Activated CD4-positive, alpha-beta T cell treated with anti-CD3 and anti-CD28 coated beads, Interleukin-2, amount 50 U/mL, for 24 hours (primary cell): ENCODE measurements at regions not wholly inside any gene's neighbourhood (a gene's known extent, or its start where the extent isn't known, plus 50 kb on each side); places are given as distances from the start of the nearest gene placed in this dataset.
"Not testable (repeated sequence)": the region's sequence is repeated elsewhere in the genome, so short reads cannot be mapped to it uniquely, and the experiment has no call there.

Experiments used
- DNase-seq, 2 donors: peaks; one replicate each; pipeline ENCODE4 v3.0.0-alpha.2; 2020; ENCODE audit warnings: low read depth in 1 of 2, low spot score in 1 of 2

DNA sequence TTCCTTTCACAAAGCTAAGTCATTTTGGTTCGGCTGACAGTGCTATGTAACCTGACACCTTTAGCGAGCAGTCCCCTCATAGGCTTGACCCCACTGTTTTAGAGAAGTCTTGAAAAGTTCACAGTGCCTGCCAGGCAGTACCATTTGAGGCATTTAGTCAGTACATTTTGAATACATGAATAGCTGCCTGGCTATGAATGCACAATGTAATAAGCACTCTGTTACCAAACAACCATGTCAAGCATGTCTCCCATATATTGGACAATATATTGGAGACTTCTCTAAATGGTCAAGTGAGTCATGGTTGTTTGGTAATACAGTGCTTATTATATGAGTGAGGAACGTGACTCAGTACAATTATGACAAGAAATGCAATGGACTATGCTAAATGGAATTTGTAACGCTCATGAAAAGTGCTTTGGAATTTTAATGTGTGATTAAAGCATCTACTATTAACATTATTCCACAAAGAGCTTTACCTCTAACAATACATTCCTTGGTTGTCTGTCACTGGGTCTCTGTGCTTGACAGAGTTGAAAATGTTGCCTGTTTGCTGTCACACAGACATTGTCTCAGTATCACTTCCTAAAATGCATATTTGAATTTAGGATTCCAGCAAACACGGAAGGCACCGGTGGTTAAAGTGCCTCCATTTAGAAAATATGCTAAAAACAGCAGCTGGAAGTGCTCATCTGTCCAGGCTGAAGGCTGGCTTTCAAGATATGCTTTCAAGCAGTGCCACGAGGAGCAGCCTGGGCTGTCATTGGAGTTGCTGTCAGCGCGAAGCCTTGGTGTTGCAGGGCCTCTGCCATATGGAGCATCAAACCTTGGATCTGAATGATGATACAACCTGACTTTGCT is 458.6 kb downstream of the FBXO15 start:
- DNase-seq = no peak

DNA sequence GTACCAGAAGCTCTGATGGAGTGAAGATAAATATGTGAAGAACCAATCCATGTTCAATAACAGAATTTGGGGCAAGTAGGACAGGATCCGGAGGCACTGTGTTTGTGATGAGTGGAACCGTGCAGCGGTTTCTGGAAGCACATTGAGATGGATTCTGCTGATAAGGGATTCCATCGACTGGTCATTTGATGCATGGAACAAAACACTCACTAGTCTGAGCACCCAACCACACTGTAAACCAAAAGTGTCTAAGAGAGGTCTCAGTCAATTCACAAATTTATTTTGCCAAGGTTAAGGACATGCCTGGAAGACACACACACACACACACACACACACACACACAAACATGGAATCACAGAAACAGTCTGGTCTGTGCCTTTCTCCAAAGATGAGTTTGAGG is 459.5 kb downstream of the FBXO15 start:
- DNase-seq = no peak

GRCh38 chr18:73684647-73685046 is 463.0 kb downstream of the FBXO15 start:
- no peak for DNase-seq

GRCh38 chr18:73683409-73684238 is 464.0 kb downstream of the FBXO15 start:
- no peak for DNase-seq

DNA sequence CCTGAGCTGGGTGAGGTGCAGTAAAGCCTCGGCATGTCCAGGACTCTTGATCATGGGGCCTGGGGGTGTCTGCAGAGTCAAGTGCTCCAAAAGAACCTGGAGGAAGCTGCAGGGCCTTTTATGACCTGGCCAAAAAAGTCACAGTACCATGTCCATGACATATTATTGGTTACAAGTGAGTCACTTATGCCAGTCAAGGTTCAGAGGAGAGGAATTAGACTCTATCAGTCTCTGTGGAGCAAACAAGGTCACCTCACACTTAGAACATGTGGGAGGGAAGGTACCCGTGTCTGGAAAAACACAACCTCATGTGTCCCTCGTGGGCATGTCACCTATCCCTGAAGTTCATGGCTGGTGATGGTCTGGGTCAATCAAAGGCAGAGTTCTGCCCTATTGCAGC is 465.7 kb downstream of the FBXO15 start:
- no peak for DNase-seq

- no peak for DNase-seq
These were observed 466.2 kb downstream of the FBXO15 start for GRCh38 chr18:73681398-73681797.

- no peak for DNase-seq
These were observed 467.5 kb downstream of the FBXO15 start for GRCh38 chr18:73679941-73680712.

DNA sequence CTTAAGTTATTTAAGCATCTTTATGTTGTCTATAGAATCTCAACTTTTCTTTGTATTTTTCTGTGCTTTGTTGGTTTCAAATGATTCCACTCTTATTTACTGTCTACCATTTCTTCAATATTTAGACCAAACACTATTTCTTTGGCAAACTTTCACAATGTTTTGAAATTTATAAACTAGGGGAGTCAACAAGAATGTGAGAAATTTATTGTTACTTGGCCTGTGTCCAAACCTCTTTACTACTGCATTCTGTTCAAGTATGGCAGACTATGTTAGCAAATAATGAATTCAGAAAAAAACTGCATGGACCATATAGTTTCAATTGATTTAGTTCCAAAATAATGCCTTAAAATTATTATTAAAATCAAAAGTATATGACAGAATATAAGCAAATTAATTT is 470.2 kb downstream of the FBXO15 start:
- no peak for DNase-seq

- no peak for DNase-seq
These were observed 473.3 kb downstream of the FBXO15 start for GRCh38 chr18:73674125-73674865.

GRCh38 chr18:73671480-73671879 is 476.2 kb downstream of the FBXO15 start:
- not testable (repeated sequence) for DNase-seq

DNA sequence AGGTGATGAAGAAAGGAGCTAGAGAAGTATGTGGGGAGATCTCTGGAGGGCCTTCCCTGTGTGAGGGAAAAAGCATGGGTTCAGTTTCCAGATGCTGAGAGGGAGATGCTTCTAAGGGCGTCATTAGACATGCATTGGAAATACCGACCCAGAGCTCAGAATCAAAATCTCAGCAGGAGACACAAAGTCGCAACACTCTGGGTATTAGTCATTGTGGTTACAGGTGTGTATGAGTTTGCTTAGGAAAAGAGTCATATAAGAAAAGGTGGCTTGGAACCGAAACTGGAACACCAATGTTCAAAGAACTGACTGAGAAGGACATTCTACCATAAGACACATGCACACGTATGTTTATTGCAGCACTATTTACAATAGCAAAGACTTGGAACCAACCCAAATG is 477.1 kb downstream of the FBXO15 start:
- no peak for DNase-seq

DNA sequence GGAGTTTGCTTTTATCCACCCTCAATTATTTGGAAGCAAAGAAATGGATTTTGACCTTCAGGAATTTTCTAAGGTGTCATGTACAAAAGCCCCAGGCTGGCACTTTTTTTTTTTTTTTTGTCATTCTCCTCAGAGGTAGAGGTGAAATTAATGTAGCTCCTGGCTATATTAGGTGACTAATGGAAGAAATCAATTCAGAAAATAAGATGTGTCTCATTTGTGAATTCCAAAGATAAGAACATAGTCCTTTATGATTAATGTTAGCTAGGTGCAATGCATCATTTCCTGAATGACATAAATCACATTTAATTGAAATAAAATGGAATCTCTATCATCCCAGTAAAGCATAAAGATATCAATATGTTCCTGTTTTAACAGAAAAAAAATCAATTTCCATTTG is 477.6 kb downstream of the FBXO15 start:
- DNase-seq = no peak

- no peak for DNase-seq
These were observed 478.3 kb downstream of the FBXO15 start for GRCh38 chr18:73669297-73669696.

DNA sequence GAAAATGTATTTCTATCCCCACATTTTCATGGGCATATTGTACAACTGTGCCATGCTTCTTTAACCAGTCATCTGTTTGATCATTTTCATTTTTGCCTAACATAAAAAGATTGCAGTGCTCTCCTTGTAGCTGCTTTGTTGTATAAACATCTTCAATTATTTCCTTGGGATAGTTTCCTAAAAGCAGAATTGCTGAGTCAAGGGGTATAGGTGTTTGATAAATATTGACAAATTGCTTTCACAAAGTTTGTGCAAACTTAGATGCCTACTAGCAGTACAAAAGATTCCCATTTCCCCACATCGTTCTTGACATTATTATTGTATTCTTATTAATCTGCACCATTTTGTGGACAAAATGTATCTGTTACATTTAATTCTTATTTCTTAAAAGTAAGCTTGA is 479.6 kb downstream of the FBXO15 start:
- DNase-seq = no peak

DNA sequence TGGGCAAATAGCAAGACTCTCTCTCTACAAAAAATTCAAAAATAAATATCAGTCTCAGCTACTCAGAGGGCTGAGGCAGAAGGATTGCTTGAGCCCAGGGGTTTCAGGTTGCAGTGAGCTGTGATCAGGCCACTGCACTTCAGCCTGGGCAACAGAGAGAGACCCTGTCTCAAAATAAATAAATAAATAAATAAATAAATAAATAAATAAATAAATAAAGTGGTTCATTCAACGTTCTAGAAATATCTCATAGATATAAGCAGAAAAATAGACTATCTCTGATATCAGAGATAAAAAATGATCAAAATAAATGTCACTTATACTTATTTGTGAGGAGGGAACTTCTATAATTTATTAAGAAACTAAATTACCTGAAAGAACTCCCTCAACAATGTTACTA is 480.9 kb downstream of the FBXO15 start:
- no peak for DNase-seq

DNA sequence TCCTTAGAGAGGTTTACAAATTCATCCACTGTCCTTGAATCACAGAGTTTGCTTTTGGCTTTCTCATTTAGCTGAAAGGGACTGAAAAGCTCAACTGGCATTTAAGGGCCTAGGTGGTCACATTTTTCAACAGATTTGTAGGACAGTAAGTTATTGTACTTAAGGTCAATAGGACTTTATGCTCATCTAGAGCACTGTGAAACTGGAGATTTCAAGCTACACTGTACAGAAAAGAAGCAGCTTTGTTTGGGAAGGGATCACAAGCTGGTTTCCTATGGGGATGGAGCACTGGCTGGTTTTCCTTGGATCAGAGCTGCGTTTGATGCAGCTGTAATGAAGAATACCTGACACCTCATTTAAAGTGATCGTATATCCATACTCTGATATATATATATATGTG is 482.7 kb downstream of the FBXO15 start:
- no peak for DNase-seq

GRCh38 chr18:73663581-73663980 is 484.1 kb downstream of the FBXO15 start:
- no peak for DNase-seq

- no peak for DNase-seq
These were observed 485.2 kb downstream of the FBXO15 start for GRCh38 chr18:73662421-73662820.

DNA sequence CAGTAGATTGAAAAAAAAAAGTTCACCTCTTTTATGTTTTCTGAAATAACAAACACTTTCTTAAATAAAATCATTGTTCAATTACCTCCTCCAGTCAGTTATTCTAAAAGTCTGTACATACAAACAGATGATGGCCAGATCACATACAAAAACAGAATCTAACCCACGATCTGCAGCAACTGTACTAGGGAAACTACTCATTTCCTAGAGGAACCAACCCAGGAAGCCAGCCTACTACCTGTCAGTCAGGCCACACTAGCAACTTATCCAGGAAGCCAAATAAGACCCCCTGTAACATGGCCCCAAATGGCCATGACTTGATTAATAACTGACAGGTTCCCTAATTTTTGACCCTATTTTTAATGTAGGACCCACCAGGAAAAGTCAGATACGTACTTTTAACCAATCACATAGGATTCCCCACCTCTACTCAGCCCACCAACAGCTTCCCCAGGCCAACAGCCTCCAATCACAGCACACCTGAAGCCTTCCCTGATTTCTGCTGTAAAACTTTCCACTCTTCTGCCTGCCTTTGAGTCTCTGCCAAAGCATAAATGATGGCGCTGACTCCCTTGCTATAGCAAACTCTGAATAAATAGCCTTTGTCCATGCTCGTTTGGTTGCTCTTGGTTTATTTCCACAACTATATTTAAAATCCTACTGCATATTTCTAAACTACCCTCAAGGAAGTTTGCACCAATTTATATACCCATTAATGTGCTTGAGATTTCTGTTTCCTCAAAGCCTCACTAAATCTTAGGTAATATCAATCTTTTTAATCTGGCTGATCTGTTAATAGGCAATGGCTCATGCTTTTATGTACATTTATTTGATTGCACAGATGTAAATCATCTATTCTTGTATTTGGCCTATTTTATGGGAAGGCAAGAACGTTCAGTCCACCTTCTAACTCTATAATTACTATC is 486.4 kb downstream of the FBXO15 start:
- DNase-seq = no peak

GRCh38 chr18:73656691-73657090 is 490.9 kb downstream of the FBXO15 start:
- DNase-seq = no peak
